HG03103 (cell line): ENCODE measurements at regions not wholly inside any gene's neighbourhood (a gene's known extent, or its start where the extent isn't known, plus 50 kb on each side); places are given as distances from the start of the nearest gene placed in this dataset.

Source experiments
- ATAC-seq: cut with Tn5 transposase; IDR thresholded peaks from one replicate; pipeline ENCODE4 v1.9.1; 2021; ENCODE audit warnings: low read depth; ENCODE audit not compliant: unreplicated experiment

DNA sequence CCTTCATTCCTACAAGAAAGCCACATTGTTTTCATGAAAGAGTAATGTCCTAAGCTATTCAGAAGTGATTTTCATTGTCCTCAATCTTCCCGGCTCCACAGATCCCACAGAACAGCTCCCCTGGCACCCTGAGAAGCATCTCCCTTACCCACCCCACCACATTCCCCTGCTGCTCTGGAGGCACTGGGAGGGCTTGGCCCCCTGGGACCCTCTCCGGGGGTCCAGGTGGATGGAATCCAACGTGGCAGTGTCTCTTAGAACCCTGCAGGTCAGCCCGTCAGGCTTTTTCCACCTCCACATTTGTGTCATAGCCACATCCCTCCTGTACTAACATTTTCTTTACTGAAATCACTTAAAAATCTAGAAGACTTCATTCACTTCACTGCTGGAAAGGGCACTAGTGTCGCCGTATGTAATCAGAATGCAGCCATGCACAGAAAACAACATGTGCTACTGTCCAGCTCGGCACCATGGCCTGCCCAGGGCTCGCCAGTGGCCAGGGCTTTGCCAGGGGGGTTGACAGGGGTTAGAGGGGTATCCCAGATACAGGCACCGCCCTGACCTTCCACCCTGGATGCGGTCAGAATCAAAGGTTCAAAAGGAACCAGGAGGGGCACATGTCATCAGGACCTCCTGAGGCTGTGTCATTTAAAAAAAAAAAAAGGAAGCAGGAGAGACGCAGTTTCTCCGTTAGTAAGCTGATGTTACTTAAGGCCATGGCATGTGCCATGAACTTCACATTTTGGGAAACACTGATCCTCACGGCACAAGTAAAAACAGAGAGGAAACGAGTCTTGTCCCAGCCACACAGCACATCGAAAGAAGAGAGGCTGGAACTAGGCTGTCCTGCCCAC is 106.3 kb downstream of the LSM3 start:
- ATAC-seq, result no peak

DNA sequence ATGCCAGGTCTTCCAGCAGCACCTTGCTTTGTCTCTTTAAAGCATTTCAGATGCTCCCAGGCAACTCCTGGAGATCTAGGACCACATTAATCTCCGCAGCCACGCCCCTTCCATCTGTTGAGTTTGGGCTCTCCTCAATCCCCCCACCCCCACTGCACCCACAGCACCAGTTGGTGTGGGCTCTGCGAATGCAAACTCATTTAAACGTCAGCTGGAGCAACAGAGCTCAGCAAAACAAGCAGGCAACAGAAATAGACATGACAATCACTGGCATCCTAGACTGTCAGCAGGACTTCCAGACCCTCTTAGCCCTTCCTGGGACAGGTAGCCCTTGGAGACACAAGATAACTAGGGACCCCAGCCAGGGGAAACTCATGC is 106.9 kb downstream of the LSM3 start:
- ATAC-seq, result no peak

DNA sequence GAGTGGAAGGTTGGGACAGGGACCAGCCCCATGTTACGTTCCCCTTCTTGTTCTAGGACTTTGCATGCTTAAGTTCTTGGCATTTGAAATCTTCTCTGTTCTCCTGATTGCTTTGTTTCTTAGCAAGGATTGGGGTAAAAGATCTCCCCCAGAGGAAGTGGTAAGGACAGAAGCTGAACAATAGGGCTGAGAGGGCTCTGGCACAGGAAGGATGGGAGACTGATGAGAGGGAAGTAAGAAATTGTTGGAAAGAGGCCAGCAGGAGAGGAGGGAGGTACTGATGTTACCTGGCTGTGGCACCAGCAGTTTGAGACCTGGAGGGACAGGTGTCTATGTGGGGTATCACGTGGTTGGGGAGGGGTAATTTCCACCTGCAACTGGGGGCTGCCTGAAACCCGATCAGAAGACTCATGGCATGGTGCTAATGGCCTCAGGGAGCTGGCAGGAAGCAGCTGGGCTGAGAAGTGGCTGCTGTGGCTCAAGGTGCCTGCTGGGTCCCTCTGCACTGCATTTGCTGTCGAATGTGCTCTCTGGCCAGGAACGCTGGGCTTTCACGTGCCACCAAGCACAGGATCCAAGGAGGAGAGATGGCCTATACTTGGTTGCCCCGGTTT is 108.4 kb downstream of the LSM3 start:
- no peak for ATAC-seq

DNA sequence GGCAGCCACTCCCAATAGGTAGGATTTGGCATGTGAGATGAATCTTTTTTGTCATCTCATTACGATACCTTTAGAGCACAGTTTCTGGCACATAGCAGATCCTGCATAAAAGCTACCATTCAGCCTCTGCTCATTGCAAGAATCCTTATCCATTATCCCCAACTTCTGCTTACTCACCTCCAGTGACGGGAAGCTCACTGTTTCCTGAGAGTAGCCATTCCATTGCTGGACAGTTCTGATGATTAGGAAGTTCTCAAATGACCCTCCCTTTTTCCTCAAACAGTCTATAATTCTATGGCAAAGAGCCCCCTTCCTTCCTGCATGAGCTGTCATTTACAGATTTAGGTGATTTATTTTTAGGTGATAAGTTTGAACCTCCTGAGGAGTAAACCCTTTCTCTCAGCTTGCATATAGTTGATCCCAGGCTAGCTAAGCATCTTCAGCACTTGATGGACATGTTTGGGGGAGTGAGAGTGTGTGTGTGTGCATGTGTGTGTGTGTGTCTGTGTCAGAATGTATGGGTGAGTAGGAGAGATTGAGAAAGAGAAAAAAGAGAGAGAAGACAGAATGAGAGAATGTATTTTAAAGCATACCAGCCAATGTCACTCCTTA is 109.7 kb downstream of the LSM3 start:
- ATAC-seq, result no peak

DNA sequence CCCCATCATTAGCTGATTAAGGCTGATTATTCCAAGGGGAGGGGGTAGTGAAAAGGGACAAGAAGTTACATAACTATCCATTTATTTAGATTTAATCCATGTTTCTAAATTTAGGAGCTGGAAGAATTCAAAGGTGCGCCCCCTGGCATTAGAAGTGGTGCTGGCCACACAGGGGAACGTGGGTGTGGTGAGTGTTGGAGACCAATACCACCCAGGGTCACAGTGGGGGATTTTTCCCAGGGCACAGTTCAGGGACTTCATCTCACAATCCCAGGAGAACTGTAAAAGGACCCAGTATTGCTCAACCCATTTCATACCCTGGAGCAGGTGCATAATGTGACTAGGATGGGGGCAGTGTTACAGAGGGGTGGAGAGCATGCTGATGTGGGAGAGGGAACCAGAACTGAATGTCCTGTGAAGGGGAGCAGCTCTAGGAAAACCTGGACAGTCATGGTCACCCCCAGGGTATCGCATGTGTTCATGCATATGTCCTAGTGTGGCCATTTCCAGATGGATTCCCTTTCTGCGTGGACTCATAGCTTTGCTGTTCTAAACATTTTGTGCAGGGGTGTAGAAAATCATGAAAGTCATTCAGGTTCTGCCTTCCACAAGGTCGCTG is 110.3 kb downstream of the LSM3 start:
- no peak for ATAC-seq

DNA sequence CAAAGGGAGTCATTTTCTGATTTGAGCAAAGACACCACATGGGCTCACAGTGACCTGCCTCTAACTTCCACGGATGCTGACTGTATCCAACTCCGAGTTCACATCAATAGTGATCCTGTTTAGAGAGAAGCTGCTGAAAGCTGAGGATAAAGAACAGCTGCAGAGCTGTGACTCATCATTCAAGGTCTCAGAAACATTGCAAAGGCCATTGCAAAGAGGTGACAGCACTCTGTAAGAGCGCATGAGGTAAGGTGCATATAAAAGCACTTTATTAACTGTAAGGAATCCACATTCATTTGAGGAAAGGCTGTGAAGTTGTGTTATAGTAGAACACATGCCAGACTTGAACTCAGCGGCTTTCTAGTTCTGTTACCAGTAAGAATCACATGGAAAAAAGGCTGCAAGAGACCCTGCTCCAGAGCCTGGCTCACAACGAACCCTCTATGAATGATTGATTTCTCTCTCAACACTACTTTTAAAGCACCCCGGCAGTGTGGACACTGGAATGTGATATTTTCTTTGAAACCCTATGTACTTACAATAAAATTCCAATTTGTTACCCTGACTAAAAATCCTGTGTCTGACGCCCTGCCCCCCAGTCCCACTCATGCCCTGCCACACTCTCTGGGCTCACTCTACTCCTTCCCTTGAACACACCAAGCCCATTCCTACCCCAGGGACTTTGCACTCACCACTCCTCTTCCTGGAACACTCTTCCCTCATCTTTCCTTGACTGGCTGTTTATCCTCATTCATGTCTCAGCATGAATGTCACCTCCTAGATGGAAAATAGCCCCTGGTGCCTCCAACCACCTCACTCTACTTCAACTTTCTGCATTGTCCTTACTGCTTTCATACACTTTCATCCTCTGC is 111.2 kb downstream of the LSM3 start:
- ATAC-seq, result no peak

DNA sequence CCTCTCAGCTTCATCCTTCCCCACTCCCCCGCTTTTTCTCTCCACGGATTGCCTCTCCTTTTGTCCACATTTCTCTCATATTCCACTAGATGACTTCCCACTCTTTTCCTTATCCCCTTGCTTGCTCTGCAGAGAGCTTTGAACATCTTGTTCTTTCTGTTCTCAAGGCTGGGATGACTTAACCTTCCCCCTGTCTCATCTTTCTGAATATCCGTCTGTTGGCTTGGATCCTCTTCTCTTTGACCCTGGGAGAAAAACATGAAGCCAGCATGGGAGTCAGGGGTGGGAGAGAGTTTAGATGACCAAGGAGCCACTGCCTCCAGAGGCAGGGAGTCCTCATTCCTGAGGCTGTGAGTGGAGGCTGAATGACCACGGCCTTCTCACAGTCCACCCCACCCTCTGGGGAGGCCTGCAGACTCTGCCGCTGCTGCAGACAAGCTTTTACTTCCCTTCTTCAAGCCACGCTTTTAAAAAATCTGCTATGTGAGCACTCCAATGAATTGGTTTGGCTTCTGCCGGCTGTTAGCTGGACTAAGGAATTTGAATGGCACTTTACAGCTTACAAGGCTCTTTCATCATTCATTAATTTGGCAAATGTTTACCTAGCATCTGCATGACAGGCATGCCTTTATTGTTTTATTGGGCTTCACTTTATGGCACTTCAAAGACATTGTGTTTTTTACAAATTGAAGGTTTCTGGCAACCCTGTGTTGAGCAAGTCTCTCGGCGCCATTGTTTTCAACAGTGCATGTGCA is 111.6 kb upstream of the SLC6A6 start:
- no peak for ATAC-seq

DNA sequence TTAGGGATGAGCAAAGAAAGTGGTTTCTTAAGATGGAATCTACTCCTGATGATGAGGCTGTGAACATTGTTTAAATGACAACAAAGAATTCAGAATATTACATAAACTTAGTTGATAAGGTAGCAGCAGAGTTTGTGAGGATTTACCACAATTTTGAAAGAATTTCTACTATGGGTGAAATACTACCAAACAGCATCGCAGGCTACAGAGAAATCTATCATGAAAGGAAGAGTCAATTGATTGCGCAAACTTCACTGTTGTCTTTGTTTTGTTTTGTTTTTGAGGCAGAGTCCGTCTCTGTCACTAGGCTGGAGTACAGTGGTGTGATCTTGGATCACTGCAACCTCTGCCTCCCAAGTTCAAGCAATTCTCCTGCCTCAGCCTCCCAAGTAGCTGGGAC is 107.4 kb upstream of the SLC6A6 start:
- no peak for ATAC-seq

DNA sequence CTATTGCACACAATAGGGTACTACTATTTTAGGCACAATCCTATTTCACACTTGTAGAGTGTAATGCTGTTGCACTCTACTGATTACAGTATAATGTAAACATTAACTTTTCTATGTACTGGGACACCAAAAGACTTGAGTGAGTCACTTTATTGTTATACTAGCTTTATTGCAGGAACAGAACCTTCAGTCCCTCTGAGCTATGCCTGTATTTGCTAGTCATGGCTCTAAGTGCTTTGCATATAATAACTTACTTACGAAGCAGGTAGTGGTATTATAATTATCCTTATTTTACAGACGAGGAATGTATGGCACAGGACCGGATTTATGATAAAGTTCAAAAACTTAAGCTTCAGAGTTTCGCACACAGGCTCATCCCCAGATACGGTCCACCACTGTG is 106.6 kb upstream of the SLC6A6 start:
- ATAC-seq, result no peak

DNA sequence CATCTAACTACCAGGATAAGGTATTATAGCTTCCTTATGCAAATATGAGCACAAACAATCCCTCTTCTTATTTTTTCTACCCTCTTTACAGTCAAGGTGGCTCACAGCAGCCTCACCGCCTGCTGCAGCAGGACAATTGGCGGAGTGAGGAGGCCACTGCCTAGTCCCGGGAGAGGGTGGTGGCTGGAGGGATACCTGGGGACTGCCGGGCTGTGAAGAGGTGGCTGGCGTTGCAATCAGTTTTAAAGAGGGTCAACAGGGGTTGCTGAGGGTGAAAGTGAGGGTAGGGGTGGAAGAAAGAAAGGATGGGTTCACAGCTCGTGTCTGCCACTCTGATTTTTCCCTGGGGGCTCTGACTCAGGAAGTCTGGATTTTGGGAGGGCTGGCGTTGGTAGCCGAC is 105.1 kb upstream of the SLC6A6 start:
- ATAC-seq, result no peak

DNA sequence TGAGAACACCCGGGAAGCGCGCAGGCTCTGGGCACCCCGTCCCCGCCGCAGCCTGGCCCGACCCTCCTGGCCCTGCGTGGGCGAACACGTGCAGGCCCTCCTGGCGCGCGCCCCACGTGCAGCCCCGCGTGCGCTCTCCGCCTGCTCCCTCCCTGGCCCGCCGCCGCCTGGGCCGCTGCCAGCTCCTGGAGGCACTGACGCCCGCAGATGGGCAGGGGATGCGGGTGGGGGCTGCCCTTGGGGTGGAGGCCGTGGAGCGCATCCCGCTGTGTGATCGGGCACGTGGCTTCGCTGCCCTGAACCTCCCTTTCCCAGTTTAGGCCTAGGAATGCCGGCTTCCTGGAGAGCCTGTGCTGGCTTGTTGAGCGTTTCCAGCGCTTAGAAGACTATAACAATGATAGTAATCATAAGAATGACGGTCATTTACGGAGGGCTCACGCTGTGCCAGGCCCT is 104.6 kb upstream of the SLC6A6 start:
- ATAC-seq, result no peak

DNA sequence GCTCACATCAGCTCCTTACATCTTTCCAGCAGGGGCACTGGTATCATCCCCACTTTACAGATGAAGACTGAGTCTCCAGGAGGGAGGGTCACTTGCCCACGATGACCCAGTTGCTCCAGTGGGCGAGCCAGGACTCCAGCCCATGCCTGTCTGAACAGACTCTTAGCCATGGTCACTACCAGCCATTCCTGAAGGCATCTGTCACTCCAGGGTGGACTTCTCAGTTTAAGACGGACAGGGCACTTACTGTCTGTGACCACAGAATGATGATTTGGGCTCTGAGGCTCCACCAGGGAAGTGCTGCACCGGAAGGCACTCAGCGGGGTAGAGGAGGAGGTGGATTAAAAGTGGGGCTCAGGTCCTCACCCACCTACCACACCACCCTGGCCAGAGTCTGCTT is 104.0 kb upstream of the SLC6A6 start:
- ATAC-seq, result no peak

DNA sequence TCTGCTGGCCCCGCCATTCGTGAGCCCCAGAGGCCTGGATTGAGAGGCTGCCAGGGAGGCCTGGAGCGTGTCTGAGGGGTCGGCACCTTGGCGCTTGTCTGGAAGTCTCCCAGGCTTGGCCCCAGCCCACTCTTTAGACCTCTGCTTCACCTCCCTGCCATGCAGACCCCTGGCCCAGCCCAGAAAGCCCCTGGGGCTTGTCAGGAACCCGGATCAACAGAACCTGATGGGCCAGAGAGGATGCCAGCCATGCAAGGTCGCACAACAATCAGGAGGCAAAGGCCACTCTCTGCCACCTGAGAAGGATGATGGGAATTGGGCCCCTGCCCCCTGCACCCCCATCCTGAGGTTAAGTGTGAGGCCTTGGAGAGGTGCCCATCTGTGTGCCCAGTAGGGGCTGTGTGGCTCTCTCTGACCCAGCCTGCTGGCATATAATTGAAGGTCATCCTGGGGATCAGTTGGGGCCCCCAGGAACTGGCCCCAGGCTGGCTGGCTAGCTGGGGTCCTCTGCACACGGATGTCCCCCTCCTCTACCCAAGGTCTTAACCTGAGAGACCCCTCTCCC is 103.3 kb upstream of the SLC6A6 start:
- no peak for ATAC-seq

DNA sequence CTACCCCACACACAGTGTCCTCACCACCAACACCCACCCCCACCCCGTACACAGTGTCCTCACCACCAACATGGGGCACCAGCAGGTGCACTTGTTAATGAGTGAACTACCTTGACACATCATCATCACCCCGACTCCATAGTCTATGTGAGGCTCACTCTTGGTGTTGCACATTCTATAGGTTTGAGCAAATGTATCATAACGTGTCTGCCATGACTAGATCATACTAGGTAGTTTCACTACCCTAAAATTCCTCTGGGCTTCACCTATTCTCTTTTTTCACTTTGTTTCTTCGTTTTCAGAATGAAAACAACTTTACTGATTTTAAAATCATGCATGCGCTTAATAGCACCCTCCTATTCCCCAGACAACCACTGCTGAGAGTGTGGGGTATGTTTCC is 102.6 kb upstream of the SLC6A6 start:
- ATAC-seq, result no peak

DNA sequence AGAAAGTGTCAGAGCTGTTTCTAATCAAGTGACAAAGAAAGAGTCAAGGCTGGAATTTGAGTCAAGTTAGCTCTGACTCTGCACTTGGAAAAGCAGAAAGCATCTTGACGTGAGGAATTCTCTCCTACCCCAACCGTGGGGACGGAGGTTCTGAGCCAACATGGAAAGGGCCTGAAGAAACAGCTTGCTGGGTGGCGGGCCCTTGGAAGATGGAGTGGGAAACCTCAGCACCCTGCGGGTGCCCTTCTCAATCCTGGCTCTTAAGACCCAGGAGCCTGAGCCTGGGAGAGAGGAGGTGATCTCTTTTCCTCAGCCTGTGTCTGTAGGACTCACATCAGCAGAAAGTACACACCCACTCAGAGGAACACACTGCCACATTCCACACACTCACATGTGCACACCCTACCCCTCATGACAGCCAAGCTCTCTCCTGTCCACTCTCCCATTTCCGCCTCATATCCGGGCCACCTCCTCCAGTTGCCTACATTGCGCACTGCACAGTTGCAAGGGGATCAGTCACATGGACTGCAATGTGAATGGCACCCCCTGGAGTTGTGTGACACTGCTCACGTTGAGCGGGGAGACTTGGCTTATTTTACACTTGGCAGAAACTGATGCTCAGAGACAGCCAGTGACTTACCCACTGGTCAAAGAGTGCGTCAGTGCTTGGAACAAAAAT is 101.5 kb upstream of the SLC6A6 start:
- no peak for ATAC-seq

DNA sequence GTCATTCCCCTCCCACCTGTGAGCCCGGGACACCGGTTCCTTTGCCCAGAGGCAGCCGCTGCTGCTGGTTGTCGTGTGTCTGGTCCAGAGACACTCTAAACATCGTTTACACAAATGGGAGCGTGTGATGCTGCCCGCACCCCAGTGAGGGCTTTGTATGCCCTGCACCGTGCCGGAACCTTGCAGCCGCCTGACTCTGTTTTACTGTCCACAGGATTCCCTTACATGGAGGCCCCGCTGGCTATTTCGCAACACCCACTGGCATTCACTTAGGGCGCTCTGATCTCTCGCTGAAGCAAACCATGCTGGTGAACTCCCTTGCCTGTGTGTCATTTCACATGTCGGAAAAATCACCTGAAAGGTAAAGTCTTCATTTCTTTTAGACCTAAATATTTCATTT is 100.8 kb upstream of the SLC6A6 start:
- ATAC-seq, result no peak

DNA sequence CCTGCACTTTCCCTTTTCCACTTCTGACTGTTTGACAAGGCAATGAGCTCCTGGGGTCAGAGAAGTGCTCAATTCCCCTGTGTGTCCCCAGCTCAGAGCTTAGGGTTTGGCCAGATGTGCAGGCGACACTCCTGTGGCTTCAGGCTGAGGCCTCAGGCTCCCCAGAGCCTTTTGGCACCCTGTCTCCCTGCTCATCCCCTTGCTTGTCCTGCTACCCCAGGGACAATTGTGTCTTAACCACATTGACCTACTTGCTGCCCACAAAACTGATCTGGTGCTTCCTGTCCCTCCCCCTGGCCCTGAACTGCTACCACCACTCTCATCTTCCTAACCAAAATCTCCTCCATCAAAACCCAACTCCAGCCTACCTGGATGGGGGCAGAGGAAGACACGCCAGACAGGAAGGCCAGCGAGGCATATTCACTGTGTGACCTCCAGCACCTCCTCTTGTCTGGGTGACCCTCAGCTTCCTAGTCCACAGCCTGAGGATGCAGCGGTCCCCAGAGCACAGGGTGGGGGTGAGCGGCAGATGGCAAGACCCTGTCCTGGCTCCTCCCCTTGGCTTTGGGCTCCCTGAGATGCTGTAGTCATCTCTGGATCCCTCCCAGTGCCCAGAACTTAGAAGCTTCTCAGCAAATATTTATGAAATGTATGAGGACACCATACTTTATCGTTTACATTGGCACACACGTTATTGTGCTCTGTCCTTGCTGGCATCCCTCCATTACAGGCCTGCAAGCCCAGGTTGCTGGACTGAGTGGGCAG is 98.9 kb upstream of the SLC6A6 start:
- ATAC-seq, result no peak
